Subcutaneous abdominal adipose tissue (tissue), 5 donors: ENCODE measurements at regions not wholly inside any gene's neighbourhood (a gene's known extent, or its start where the extent isn't known, plus 50 kb on each side); places are given as distances from the start of the nearest gene placed in this dataset.
"Not testable (repeated sequence)": the region's sequence is repeated elsewhere in the genome, so short reads cannot be mapped to it uniquely, and the experiment has no call there.

Source experiments
- H3K27ac ChIP-seq: one replicate; pipeline ENCODE4 v1.7.0; 2013; ENCODE audit warnings: low read depth, mild to moderate bottlenecking, inconsistent platforms, low read length, moderate library complexity
- H3K27me3 ChIP-seq, 5 donors: one replicate each; pipeline ENCODE4 v1.7.0; 2013; ENCODE audit warnings: low read length in 5 of 5, inconsistent platforms in 1 of 5; ENCODE audit not compliant: control insufficient read depth in 5 of 5, insufficient read depth in 4 of 5
- H3K36me3 ChIP-seq, 5 donors: one replicate each; pipeline ENCODE4 v1.7.0; 2013; ENCODE audit warnings: low read length in 5 of 5; ENCODE audit not compliant: control insufficient read depth in 5 of 5, insufficient read depth in 5 of 5
- H3K4me1 ChIP-seq, 5 donors: one replicate each; pipeline ENCODE4 v1.7.0; 2013; ENCODE audit warnings: low read length in 5 of 5, mild to moderate bottlenecking in 3 of 5, moderate library complexity in 1 of 5; ENCODE audit not compliant: control insufficient read depth in 5 of 5, insufficient read depth in 5 of 5
- H3K4me3 ChIP-seq, 5 donors: one replicate each; pipeline ENCODE4 v1.7.0; 2013; ENCODE audit warnings: low read length in 5 of 5, low read depth in 1 of 5
- H3K9ac ChIP-seq, 5 donors: one replicate each; pipeline ENCODE4 v1.7.0; 2013; ENCODE audit warnings: low read length in 5 of 5, mild to moderate bottlenecking in 4 of 5, moderate library complexity in 3 of 5
- H3K9me3 ChIP-seq, 5 donors: one replicate each; pipeline ENCODE4 v1.7.0; 2013; ENCODE audit warnings: low read length in 5 of 5; ENCODE audit not compliant: control insufficient read depth in 5 of 5
- donor health status: healthy.
- donor health status: healthy.
- donor health status: healthy.
- donor health status: healthy.
- donor health status: healthy.

DNA sequence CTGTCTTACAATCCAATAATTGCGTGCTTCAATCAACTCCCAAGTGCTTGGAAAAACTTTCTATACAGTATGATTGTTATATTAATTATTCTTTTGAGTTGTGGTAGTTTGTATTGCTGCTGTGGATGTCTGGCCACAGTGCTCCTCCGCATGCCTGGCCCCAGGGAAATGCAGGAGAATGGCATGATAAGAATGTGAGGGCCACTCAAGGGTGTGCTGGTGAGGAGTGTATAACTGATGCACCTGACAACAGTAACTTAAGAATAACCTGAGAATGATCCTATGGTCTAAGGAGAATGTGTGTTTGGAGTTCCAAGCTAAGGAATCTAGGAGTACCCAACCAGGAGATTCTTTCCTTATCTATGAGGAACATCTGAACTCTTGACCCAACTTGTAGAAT is 152.9 kb upstream of the APC start:
- Histone ChIP-seq H3K27ac (no peak overlapping the region), H3K36me3 (no peaks in the 10 kb centered on the region), H3K9ac (no peak overlapping the region), H3K4me1 (no peaks in the 10 kb centered on the region), H3K9me3 (no peaks in the 10 kb centered on the region), H3K4me3 (no peak overlapping the region), H3K27me3 (no peaks in the 10 kb centered on the region)

DNA sequence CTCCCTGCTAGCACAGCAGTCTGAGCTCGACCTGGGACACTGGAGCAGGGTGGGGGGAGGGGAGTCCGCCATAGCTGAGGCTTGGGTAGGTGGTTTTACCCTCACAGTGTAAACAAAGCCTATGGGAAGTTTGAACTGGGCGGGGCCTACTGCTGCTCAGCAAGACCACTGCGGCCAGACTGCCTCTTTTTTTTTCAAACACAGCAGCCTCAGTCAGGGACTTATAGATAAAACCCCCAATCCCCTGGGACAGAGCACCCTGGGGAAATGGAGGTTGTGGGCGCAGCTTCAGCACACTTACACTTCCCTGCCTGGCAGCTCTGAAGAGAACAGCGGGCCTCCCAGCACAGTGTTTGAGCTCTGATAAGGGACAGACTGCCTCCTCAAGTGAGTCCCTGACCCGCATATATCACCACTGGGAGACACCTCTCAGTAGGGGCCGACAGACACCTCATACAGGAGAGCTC is 151.1 kb upstream of the APC start:
- Histone ChIP-seq H3K9me3 (no peaks in the 10 kb centered on the region), H3K9ac (no peak overlapping the region), H3K36me3 (no peaks in the 10 kb centered on the region), H3K4me3 (no peak overlapping the region), H3K4me1 (no peaks in the 10 kb centered on the region), H3K27me3 (no peaks in the 10 kb centered on the region), H3K27ac (no peak overlapping the region)

DNA sequence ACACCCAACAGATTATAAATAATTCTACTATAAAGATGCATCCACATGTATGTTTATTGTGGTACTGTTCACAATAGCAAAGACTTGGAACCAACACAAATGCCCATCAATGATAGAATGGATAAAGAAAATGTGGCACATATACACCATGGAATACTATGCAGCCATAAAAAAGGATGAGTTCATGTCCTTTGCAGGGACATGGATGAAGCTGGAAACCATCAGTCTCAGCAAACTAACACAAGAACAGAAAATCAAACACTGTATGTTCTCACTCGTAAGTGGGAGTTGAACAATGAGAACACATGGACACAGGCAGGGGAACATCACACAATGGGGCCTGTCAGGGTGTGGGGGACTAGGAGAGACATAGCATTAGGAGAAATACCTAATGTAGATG is 146.8 kb upstream of the APC start:
- not testable (repeated sequence) for H3K4me3 ChIP-seq, H3K36me3 ChIP-seq, H3K9ac ChIP-seq, H3K27ac ChIP-seq, H3K9me3 ChIP-seq, H3K4me1 ChIP-seq, H3K27me3 ChIP-seq

DNA sequence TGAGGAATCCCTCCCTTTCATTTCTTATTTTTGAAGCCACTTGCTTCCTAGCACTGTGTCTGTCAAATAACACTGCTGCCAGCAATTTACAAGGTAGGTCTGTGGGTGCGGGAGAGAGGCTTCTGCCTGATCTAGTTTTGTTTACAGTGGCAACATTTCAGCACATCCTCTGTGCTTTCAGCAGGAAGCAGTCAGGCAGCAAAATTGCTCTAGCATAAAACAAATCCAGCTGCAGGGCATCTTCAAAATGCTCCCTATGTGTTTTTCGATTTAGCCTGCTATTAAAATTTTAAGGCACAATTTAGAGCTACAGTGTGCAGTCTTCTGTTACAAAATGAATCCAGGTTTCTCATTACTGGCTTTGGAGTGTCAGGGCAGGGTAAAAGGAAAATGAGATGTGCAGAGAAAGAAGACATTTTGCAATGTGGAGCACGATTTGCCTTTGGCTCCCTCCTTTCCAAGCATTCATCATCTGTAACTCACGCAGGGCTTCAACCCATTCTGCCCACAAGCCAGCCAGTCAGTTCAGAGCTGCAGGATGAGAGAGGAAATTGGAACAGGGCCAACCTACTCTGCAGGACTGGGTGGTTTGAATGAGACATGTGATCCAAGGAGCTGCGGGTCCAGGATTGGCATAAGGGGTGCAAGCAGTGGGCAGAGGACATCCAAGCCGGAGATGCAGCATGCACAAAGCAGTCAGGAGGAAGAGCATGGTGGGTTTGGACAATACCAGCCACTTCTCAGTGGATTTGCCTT is 143.4 kb upstream of the APC start:
- H3K27me3 ChIP-seq = no peaks in the 10 kb centered on the region
- no peak overlapping the region for H3K4me3 ChIP-seq
- no peaks in the 10 kb centered on the region for H3K9me3 ChIP-seq
- H3K4me1 ChIP-seq = no peaks in the 10 kb centered on the region
- no peak overlapping the region for H3K9ac ChIP-seq
- no peak overlapping the region for H3K27ac ChIP-seq
- no peaks in the 10 kb centered on the region for H3K36me3 ChIP-seq

DNA sequence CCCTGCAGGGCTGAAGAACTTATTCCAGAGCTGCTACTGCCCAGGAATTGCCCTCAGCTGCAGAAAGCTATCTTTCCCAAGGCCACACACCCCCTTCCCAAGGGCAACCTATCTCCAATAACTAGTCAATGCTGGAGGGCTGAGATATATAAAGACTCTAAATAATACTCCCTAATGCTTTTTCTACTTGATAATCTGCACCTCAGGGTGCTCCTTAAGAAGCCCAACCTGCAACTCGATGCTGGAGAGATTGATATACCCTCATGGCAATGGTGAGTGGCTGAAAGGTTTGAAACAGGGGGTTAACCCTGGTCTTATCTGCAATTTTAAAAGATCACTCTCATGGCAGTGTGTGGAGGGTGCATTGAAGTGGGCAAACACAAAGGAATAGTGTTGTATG is 142.7 kb upstream of the APC start:
- no peaks in the 10 kb centered on the region for H3K4me1 ChIP-seq
- H3K4me3 ChIP-seq = no peak overlapping the region
- H3K27me3 ChIP-seq = no peaks in the 10 kb centered on the region
- H3K36me3 ChIP-seq = no peaks in the 10 kb centered on the region
- H3K9me3 ChIP-seq = no peaks in the 10 kb centered on the region
- H3K27ac ChIP-seq = no peak overlapping the region
- no peak overlapping the region for H3K9ac ChIP-seq

GRCh38 chr5:112597831-112598230 is 139.9 kb upstream of the APC start:
- no peak overlapping the region for H3K9ac ChIP-seq
- H3K4me1 ChIP-seq = no peaks in the 10 kb centered on the region
- no peaks in the 10 kb centered on the region for H3K9me3 ChIP-seq

DNA sequence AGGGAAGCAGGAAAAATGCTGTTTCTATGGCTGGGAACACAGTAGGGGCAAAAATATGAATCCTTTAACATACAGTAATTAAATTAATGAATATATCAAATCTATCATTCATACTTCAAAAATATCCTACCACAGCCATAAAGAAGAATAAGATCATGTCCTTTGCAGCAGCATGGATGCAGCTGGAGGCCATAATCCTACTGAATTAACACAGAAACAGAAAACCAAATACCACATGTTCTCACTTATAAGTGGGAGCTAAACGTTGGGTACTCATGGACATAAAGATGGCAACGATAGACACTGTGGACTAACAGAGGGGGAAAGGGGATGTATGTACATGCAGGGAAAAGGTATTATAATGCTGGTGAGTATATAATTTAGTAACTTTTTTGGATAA is 137.2 kb upstream of the APC start:
- H3K4me1 ChIP-seq, H3K9ac ChIP-seq, H3K27me3 ChIP-seq, H3K9me3 ChIP-seq, H3K4me3 ChIP-seq, H3K27ac ChIP-seq, H3K36me3 ChIP-seq: not testable (repeated sequence)

More at GRCh38 chr5:112597831-112598230, 139.9 kb upstream of the APC start:
- Histone ChIP-seq H3K27me3 (no peaks in the 10 kb centered on the region), H3K36me3 (no peaks in the 10 kb centered on the region), H3K4me3 (no peak overlapping the region), H3K27ac (no peak overlapping the region)

DNA sequence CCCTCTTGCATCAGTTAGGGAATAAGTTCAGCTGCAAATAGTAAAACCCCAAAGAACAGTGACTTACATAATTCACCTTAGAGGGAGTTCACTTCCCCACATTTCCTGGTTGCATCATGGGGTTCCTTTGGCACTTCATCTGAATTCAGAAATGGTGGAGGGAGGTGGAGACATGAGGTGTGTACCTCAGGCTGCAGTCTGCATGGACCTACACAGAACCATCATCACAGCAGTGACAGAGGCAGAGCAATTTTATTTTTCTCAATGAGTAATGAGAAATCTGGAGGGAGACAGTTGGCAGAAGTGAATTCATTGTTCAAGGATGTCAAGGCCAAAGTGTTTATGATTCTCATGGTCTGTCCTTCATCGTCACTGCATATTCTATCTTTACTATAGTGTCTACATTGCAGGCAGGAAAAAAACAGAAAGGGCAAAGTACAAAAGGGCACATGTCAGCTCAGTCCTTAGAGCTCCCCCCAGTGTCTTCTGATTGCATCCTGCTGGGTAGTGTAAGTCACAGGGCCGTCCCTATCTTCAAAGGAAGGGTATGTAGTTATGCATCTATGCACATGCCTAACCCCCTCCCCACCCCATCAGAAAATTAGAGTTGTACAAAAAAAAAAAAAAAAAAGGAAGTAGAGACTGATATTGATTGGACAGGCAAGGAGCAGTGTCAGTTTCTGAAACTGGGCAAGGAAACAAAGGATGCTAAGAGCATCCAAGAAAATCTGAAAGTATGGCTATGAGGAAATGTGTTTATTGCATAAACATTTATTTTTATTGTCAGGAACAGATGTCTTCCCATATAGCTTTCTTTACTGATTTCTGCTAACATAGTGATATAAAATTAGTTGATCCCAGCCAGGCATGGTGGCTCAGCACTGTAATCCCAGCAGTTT is 132.7 kb upstream of the APC start:
- Histone ChIP-seq H3K9me3 (no peaks in the 10 kb centered on the region), H3K4me3 (no peak overlapping the region), H3K27ac (no peak overlapping the region), H3K4me1 (peaks cover 0 to 5% (median 0%) of the 10 kb centered on the region in 5 donors), H3K9ac (no peak overlapping the region), H3K27me3 (no peaks in the 10 kb centered on the region), H3K36me3 (no peaks in the 10 kb centered on the region)

DNA sequence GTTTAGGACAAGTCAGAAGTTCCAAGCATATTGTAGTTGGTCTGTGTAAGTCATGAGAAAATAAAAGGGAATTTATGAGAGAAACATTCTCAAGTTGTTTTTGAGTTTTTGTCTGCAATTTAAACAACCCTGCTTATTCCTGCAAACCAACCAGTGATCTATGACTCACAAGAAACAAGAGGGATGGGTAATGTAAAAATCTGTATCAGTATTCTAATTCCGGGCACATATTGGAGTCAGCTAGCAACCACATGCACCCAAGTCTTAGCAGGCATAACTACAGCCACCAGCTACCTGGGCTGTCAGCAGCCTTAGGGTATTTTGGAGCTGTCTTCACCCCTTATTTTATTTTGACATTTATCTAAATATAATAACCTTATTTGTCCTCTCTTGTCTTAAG is 128.7 kb upstream of the APC start:
- Histone ChIP-seq H3K4me1 (peaks cover 0 to 5% (median 0%) of the 10 kb centered on the region in 5 donors), H3K4me3 (no peak overlapping the region), H3K9ac (no peak overlapping the region), H3K36me3 (no peaks in the 10 kb centered on the region), H3K27ac (no peak overlapping the region), H3K9me3 (no peaks in the 10 kb centered on the region), H3K27me3 (no peaks in the 10 kb centered on the region)

- no peak overlapping the region for H3K9ac ChIP-seq
- peaks cover 0 to 6% (median 0%) of the 10 kb centered on the region in 5 donors for H3K4me1 ChIP-seq
- H3K4me3 ChIP-seq = no peak overlapping the region
- no peak overlapping the region for H3K27ac ChIP-seq
- no peaks in the 10 kb centered on the region for H3K36me3 ChIP-seq
- H3K27me3 ChIP-seq = no peaks in the 10 kb centered on the region
- H3K9me3 ChIP-seq = no peaks in the 10 kb centered on the region
These were observed 125.0 kb upstream of the APC start for GRCh38 chr5:112612663-112613062.
